Endothelial cell of umbilical vein (primary cell): ENCODE measurements at regions not wholly inside any gene's neighbourhood (a gene's known extent, or its start where the extent isn't known, plus 50 kb on each side); places are given as distances from the start of the nearest gene placed in this dataset.

Experiments used
- BruUV-seq: library from RNA; stranded (reverse); fragments of 400-500 nt; replicated peaks from 2 replicates; lab custom pipeline; 2021; lab: Mats Ljungman, UMichigan
- CTCF ChIA-PET: fragments of 300-600, 350-600 bp; sonication (Branson Sonifier 250); formaldehyde crosslinking; loops from one replicate; lab custom pipeline; 2021; ENCODE audit warnings: antibody characterized with exemption, inconsistent platforms; lab: Charles Lee
- POLR2A ChIA-PET: fragments of 300-600, 350-600 bp; sonication (Branson Sonifier 250); formaldehyde crosslinking; loops from one replicate; lab custom pipeline; 2021; ENCODE audit warnings: antibody characterized with exemption, inconsistent platforms; lab: Charles Lee
- DNase-seq: peaks from one replicate; pipeline ENCODE4 v3.0.0-alpha.2; 2011; ENCODE audit warnings: low read depth, low spot score
- FAIRE-seq: peaks from 2 replicates; lab custom pipeline; 2011; peaks lifted over from hg19 to GRCh38; lab: Jason Lieb, UNC
- H2AFZ ChIP-seq: 2 replicates; pipeline ENCODE4 v1.6.0; 2012; ENCODE audit warnings: low read depth, low read length, control low read depth, inconsistent platforms
- H3K27ac ChIP-seq: 2 replicates; pipeline ENCODE4 v1.5.1; 2011; ENCODE audit warnings: low read depth, mild to moderate bottlenecking, control low read depth, low read length, moderate library complexity; ENCODE audit not compliant: insufficient read depth
- H3K27me3 ChIP-seq, 2 experiments: 2 replicates each; pipeline versions ENCODE4 v1.6.0 to v1.6.1; 2011; ENCODE audit warnings: low read length in 2 of 2, mixed read lengths in 1 of 2; ENCODE audit not compliant: control insufficient read depth in 2 of 2, insufficient read depth in 2 of 2
- H3K36me3 ChIP-seq, 2 experiments: 2 replicates in 1 of 2; 3 replicates in 1 of 2; pipeline ENCODE4 v1.5.1; 2011; ENCODE audit warnings: low read length in 2 of 2, mild to moderate bottlenecking in 1 of 2, moderate library complexity in 1 of 2; ENCODE audit not compliant: control insufficient read depth in 2 of 2, insufficient read depth in 2 of 2; ENCODE audit errors: extremely low read depth in 1 of 2
- H3K4me1 ChIP-seq: 3 replicates; pipeline ENCODE4 v1.5.1; 2011; ENCODE audit warnings: mild to moderate bottlenecking, low read length; ENCODE audit not compliant: control insufficient read depth, insufficient read depth; ENCODE audit errors: extremely low read depth
- H3K4me2 ChIP-seq: 2 replicates; pipeline ENCODE4 v1.6.1; 2011; ENCODE audit warnings: low read length, control low read depth, mixed read lengths; ENCODE audit not compliant: insufficient read depth
- H3K4me3 ChIP-seq, 3 experiments: fragments of 200-600 bp in 1 of 3; sonication (generic), shearing (Covaris generic) in 1 of 3; replicated peaks in 1 of 3; 2 replicates each; pipeline ENCODE4 v1.5.1; 2011 to 2016; ENCODE audit warnings: control low read depth in 3 of 3, low read length in 3 of 3, mild to moderate bottlenecking in 2 of 3, inconsistent platforms in 1 of 3, low read depth in 1 of 3, moderate library complexity in 1 of 3; ENCODE audit not compliant: insufficient read depth in 1 of 3
- H3K79me2 ChIP-seq: 2 replicates; pipeline ENCODE4 v1.6.0; 2012; ENCODE audit warnings: low read length, inconsistent platforms; ENCODE audit not compliant: control insufficient read depth, insufficient read depth
- H3K9ac ChIP-seq: replicated peaks from 2 replicates; pipeline ENCODE3; 2011; ENCODE audit warnings: low read length, control low read depth; ENCODE audit not compliant: insufficient read depth; ENCODE audit errors: extremely low read depth
- H3K9me1 ChIP-seq: replicated peaks from 3 replicates; pipeline ENCODE4 v1.6.0; 2011; ENCODE audit warnings: mild to moderate bottlenecking, low read length; ENCODE audit not compliant: control insufficient read depth, insufficient read depth; ENCODE audit errors: extremely low read depth
- H3K9me3 ChIP-seq: replicated peaks from 2 replicates; pipeline ENCODE4 v1.5.1; 2012; ENCODE audit warnings: low read length, inconsistent platforms; ENCODE audit not compliant: control insufficient read depth, insufficient read depth
- H4K20me1 ChIP-seq: replicated peaks from 2 replicates; pipeline ENCODE3; 2011; ENCODE audit warnings: mild to moderate bottlenecking, low read length; ENCODE audit not compliant: control insufficient read depth, insufficient read depth; ENCODE audit errors: extremely low read depth
- CTCF ChIP-seq, 2 donors: IDR thresholded peaks; 1 replicate in 1 of 2; 2 replicates in 1 of 2; pipeline ENCODE4 v1.5.1; 2011; ENCODE audit warnings: low read length in 2 of 2, mild to moderate bottlenecking in 2 of 2, moderate library complexity in 2 of 2, control low read depth in 1 of 2, inconsistent platforms in 1 of 2, low read depth in 1 of 2; ENCODE audit not compliant: insufficient read depth in 1 of 2; ENCODE audit errors: extremely low read depth in 1 of 2
- EZH2 ChIP-seq: IDR thresholded peaks from 2 replicates; pipeline ENCODE4 v1.6.1; 2012; ENCODE audit warnings: borderline replicate concordance, low read depth, mild to moderate bottlenecking, moderate library complexity, low read length, inconsistent platforms; ENCODE audit not compliant: severe bottlenecking
- FOS ChIP-seq: IDR thresholded peaks from 2 replicates; pipeline ENCODE4 v1.6.1; 2011; ENCODE audit warnings: mild to moderate bottlenecking, low read length, moderate library complexity, borderline replicate concordance; ENCODE audit not compliant: insufficient read depth
- GATA2 ChIP-seq: IDR thresholded peaks from 2 replicates; pipeline ENCODE4 v1.7.0; 2011; ENCODE audit warnings: low read depth, mild to moderate bottlenecking, moderate library complexity, mixed read lengths, low read length; ENCODE audit not compliant: insufficient read length, insufficient read depth
- JUN ChIP-seq: IDR thresholded peaks from 2 replicates; pipeline ENCODE4 v1.6.1; 2011; ENCODE audit warnings: borderline replicate concordance, low read depth; ENCODE audit not compliant: insufficient read length, insufficient read depth
- MAX ChIP-seq: IDR thresholded peaks from 2 replicates; pipeline ENCODE4 v1.6.1; 2011; ENCODE audit not compliant: insufficient read depth, insufficient read length
- MYC ChIP-seq: IDR thresholded peaks from one replicate; pipeline ENCODE4 v1.6.1; 2011; ENCODE audit warnings: mild to moderate bottlenecking, low read depth, low read length
- POLR2A ChIP-seq: IDR thresholded peaks from 2 replicates; pipeline ENCODE4 v1.6.1; 2012; ENCODE audit warnings: low read depth, mild to moderate bottlenecking, control low read depth, low read length
- POLR2AphosphoS5 ChIP-seq: IDR thresholded peaks from 2 replicates; pipeline ENCODE4 v1.6.1; 2012; ENCODE audit warnings: low read depth, mild to moderate bottlenecking, control low read depth, low read length, moderate library complexity; ENCODE audit not compliant: insufficient read depth
- dilution Hi-C: fragments of 300-500 bp; cut with MboI; formaldehyde crosslinking; loops from one replicate; pipeline ENCODE4 v1.15.0; 2019; ENCODE audit warnings: low sequenced_read_pairs; ENCODE audit not compliant: extremely low pct_ligation_motif_present
- intact Hi-C: fragments of 100-400 bp; cut with micrococcal nuclease; formaldehyde crosslinking; loops from one replicate; pipeline ENCODE4 v1.10.0; 2022

GRCh38 chr9:134569626-134570025, 72.0 kb upstream of the COL5A1 start:
- H4K20me1 ChIP-seq = no peaks in the 10 kb centered on the region
- H3K4me2 ChIP-seq = no peak overlapping the region
- no peak overlapping the region for H3K9ac ChIP-seq
- no peaks in the 10 kb centered on the region for H3K36me3 ChIP-seq
- no peaks in the 10 kb centered on the region for H3K79me2 ChIP-seq
- CTCF ChIA-PET = interaction anchor here (1.0 to 1.6 kb wide), 2 partner anchors 12 to 120 kb away, joined by 3 read pairs; no protein-coding TSS in a partner anchor
- POLR2A ChIA-PET = no interaction called here
- H3K4me1 ChIP-seq = no peaks in the 10 kb centered on the region
- DNase-seq (no peak), FAIRE-seq (no peak)
- no peak overlapping the region for H3K27ac ChIP-seq
- H2AFZ ChIP-seq = no peak overlapping the region
- intact Hi-C loops = no loop called here
- H3K9me3 ChIP-seq = no peaks in the 10 kb centered on the region
- no peaks in the 10 kb centered on the region for H3K9me1 ChIP-seq
- BruUV-seq = no TSS peak
- TF ChIP-seq MYC (no peak), JUN (no peak), EZH2 (no peak), GATA2 (no peak), FOS (no peak), CTCF (IDR thresholded peaks at IDR 0.05; ENCODE audit: extremely low read depth in 1 of 2, insufficient read depth in 1 of 2, low read depth in 1 of 2, low read length in 2 of 2) (no peak), MAX (no peak), POLR2A (no peak), POLR2AphosphoS5 (no peak)
- no peaks in the 10 kb centered on the region for H3K27me3 ChIP-seq
- dilution Hi-C loops = no loop called here
- H3K4me3 ChIP-seq = no peak overlapping the region
